Mesenchymal stem cell (in vitro differentiated cells and primary cell): ENCODE measurements at regions not wholly inside any gene's neighbourhood (a gene's known extent, or its start where the extent isn't known, plus 50 kb on each side); places are given as distances from the start of the nearest gene placed in this dataset.

ENCODE experiments used
- DNase-seq: peaks from one replicate; pipeline ENCODE4 v3.0.0-alpha.2; 2013
- H2AFZ ChIP-seq: one replicate; pipeline ENCODE4 v1.6.1; 2013; ENCODE audit warnings: low read depth, mild to moderate bottlenecking, control low read depth, inconsistent platforms, low read length, moderate library complexity
- H2AK5ac ChIP-seq: 2 replicates; pipeline ENCODE4 v1.6.1; 2013; ENCODE audit warnings: low read length, moderate library complexity, mild to moderate bottlenecking, inconsistent platforms; ENCODE audit not compliant: severe bottlenecking
- H2BK120ac ChIP-seq: one replicate; pipeline ENCODE4 v1.6.1; 2013; ENCODE audit warnings: low read depth, mild to moderate bottlenecking, inconsistent platforms, low read length, moderate library complexity
- H2BK12ac ChIP-seq, 2 experiments: one replicate each; pipeline ENCODE4 v1.6.1; 2013; ENCODE audit warnings: inconsistent platforms in 2 of 2, low read length in 2 of 2, mild to moderate bottlenecking in 2 of 2, moderate library complexity in 2 of 2, control low read depth in 1 of 2
- H2BK15ac ChIP-seq: one replicate; pipeline ENCODE4 v1.6.1; 2013; ENCODE audit warnings: mild to moderate bottlenecking, low read depth, inconsistent platforms; ENCODE audit not compliant: poor library complexity, severe bottlenecking
- H2BK5ac ChIP-seq: 2 replicates; pipeline ENCODE4 v1.6.1; 2013; ENCODE audit warnings: low read depth, mild to moderate bottlenecking, low read length, control low read depth, inconsistent platforms; ENCODE audit not compliant: poor library complexity, severe bottlenecking
- H3K14ac ChIP-seq, 2 experiments: one replicate each; pipeline ENCODE4 v1.6.1; 2013; ENCODE audit warnings: inconsistent platforms in 2 of 2, low read length in 2 of 2, control low read depth in 1 of 2, mild to moderate bottlenecking in 1 of 2, moderate library complexity in 1 of 2
- H3K18ac ChIP-seq, 2 experiments: one replicate each; pipeline ENCODE4 v1.6.1; 2013; ENCODE audit warnings: inconsistent platforms in 2 of 2, low read length in 2 of 2, control low read depth in 1 of 2, low read depth in 1 of 2, mild to moderate bottlenecking in 1 of 2
- H3K23ac ChIP-seq, 2 experiments: one replicate each; pipeline ENCODE4 v1.6.1; 2013; ENCODE audit warnings: inconsistent platforms in 2 of 2, low read length in 2 of 2, mild to moderate bottlenecking in 2 of 2, moderate library complexity in 2 of 2, control low read depth in 1 of 2
- H3K27ac ChIP-seq: 2 replicates; pipeline ENCODE4 v1.5.1; 2013; ENCODE audit warnings: mild to moderate bottlenecking, moderate library complexity, low read length, control low read depth, inconsistent platforms; ENCODE audit not compliant: poor library complexity, severe bottlenecking
- H3K27me3 ChIP-seq, 2 experiments: 2 replicates each; pipeline versions ENCODE4 v1.6.1 to v1.7.0; 2013; ENCODE audit warnings: low read length in 2 of 2, mild to moderate bottlenecking in 2 of 2, moderate library complexity in 2 of 2, control low read depth in 1 of 2, inconsistent platforms in 1 of 2; ENCODE audit not compliant: control insufficient read depth in 1 of 2, insufficient read depth in 1 of 2
- H3K36me3 ChIP-seq, 2 experiments: 2 replicates each; pipeline versions ENCODE4 v1.6.1 to v1.7.0; 2013; ENCODE audit warnings: low read length in 2 of 2, control low read depth in 1 of 2, inconsistent platforms in 1 of 2, low read depth in 1 of 2, mild to moderate bottlenecking in 1 of 2; ENCODE audit not compliant: insufficient read depth in 2 of 2, control insufficient read depth in 1 of 2
- H3K4ac ChIP-seq, 2 experiments: one replicate each; pipeline ENCODE4 v1.6.1; 2013; ENCODE audit warnings: inconsistent platforms in 2 of 2, low read length in 2 of 2, mild to moderate bottlenecking in 2 of 2, moderate library complexity in 2 of 2, control low read depth in 1 of 2, low read depth in 1 of 2
- H3K4me1 ChIP-seq: 2 replicates; pipeline ENCODE4 v1.6.1; 2013; ENCODE audit warnings: low read depth, low read length, control low read depth; ENCODE audit not compliant: control insufficient read depth, insufficient read depth
- H3K4me2 ChIP-seq: 2 replicates; pipeline ENCODE4 v1.6.1; 2013; ENCODE audit warnings: low read length, mild to moderate bottlenecking, inconsistent platforms; ENCODE audit not compliant: poor library complexity, severe bottlenecking
- H3K4me3 ChIP-seq, 2 experiments: 2 replicates each; pipeline versions ENCODE4 v1.5.1 to v1.7.0; 2013; ENCODE audit warnings: low read length in 2 of 2, mild to moderate bottlenecking in 2 of 2, control low read depth in 1 of 2, low read depth in 1 of 2; ENCODE audit not compliant: insufficient read depth in 1 of 2
- H3K79me1 ChIP-seq: replicated peaks from 2 replicates; pipeline ENCODE4 v1.6.1; 2013; ENCODE audit warnings: mild to moderate bottlenecking, control low read depth, low read length, inconsistent platforms; ENCODE audit not compliant: poor library complexity, severe bottlenecking
- H3K9ac ChIP-seq: 2 replicates; pipeline ENCODE4 v1.7.0; 2013; ENCODE audit warnings: mild to moderate bottlenecking, low read length, moderate library complexity
- H3K9me3 ChIP-seq: 2 replicates; pipeline ENCODE4 v1.7.0; 2013; ENCODE audit warnings: mild to moderate bottlenecking, low read length; ENCODE audit not compliant: control insufficient read depth
- H4K8ac ChIP-seq: one replicate; pipeline ENCODE4 v1.6.1; 2013; ENCODE audit warnings: inconsistent platforms, mild to moderate bottlenecking, low read length, moderate library complexity
- H4K91ac ChIP-seq: one replicate; pipeline ENCODE4 v1.6.1; 2013; ENCODE audit warnings: mild to moderate bottlenecking, low read length, inconsistent platforms
- WGBS: methylation state at CpG from one replicate; pipeline ENCODE4 v1.1.7; 2013; ENCODE audit warnings: mixed read lengths; 5-methylcytosine and 5-hydroxymethylcytosine counted together

- H3K4me1 ChIP-seq = no peaks in the 10 kb centered on the region
- no peak overlapping the region for H3K14ac ChIP-seq
- H2AK5ac ChIP-seq = no peak overlapping the region
- no peak overlapping the region for H3K4me2 ChIP-seq
- no peak overlapping the region for H3K4ac ChIP-seq
- no peak overlapping the region for H4K91ac ChIP-seq
- no peak overlapping the region for H2BK12ac ChIP-seq
- H3K18ac ChIP-seq = no peak overlapping the region
- H3K27me3 ChIP-seq = peaks cover 6 to 45% of the 10 kb centered on the region in 2 experiments
- no peak overlapping the region for H2BK15ac ChIP-seq
- no peak overlapping the region for H3K9ac ChIP-seq
- no peak overlapping the region for H2BK5ac ChIP-seq
- no peak overlapping the region for H3K23ac ChIP-seq
- no peak overlapping the region for H2AFZ ChIP-seq
- H3K9me3 ChIP-seq = no peaks in the 10 kb centered on the region
- H3K79me1 ChIP-seq = no peaks in the 10 kb centered on the region
- 75% methylated on average over 5 of the region's 5 CpGs for WGBS
- H4K8ac ChIP-seq = no peak overlapping the region
- H2BK120ac ChIP-seq = no peak overlapping the region
- DNase-seq = no peak
- no peaks in the 10 kb centered on the region for H3K36me3 ChIP-seq
- H3K27ac ChIP-seq = no peak overlapping the region
- H3K4me3 ChIP-seq = no peak overlapping the region
Observed at GRCh38 chr10:43316988-43317387, 50.1 kb upstream of the RASGEF1A start.
